K562 (cell line): ENCODE measurements at regions not wholly inside any gene's neighbourhood (a gene's known extent, or its start where the extent isn't known, plus 50 kb on each side); places are given as distances from the start of the nearest gene placed in this dataset.

Source experiments
- ARID2 ChIP-seq: fragments of 450-650 bp; IDR thresholded peaks from 2 replicates; pipeline ENCODE4 v1.6.1; 2017; ENCODE audit warnings: antibody characterized with exemption, mild to moderate bottlenecking
- GTF2E2 ChIP-seq: fragments of 200-800 bp; sonication (Bioruptor generic); IDR thresholded peaks from 2 replicates; pipeline ENCODE4 v1.6.1; 2016; ENCODE audit warnings: missing genetic modification characterization, missing compliant biosample characterization
- POLR2G ChIP-seq: fragments of 200-400 bp; formaldehyde crosslinking; IDR thresholded peaks from 2 replicates; pipeline ENCODE4 v1.6.1; 2017; ENCODE audit warnings: low read depth, mild to moderate bottlenecking, antibody characterized with exemption, low read length, moderate library complexity
- TAF1 ChIP-seq: IDR thresholded peaks from 2 replicates; pipeline ENCODE4 v1.6.1; 2011; ENCODE audit warnings: mild to moderate bottlenecking, low read length, moderate library complexity; ENCODE audit not compliant: insufficient read depth, control insufficient read depth, severe bottlenecking; ENCODE audit errors: extremely low read depth
- TAL1 ChIP-seq: fragments of 450-650 bp; IDR thresholded peaks from 2 replicates; pipeline ENCODE4 v1.6.1; 2016; ENCODE audit warnings: mild to moderate bottlenecking
- ZNF445 ChIP-seq: fragments of 250-450 bp; sonication (Bioruptor Pico); IDR thresholded peaks from 2 replicates; pipeline ENCODE4 v1.4.0; 2020; ENCODE audit warnings: low read depth, mild to moderate bottlenecking, moderate library complexity
- ZZZ3 ChIP-seq: fragments of 450-650 bp; IDR thresholded peaks from 2 replicates; pipeline ENCODE4 v1.6.1; 2016; ENCODE audit warnings: antibody characterized with exemption, mild to moderate bottlenecking, moderate library complexity
- TF ChIP-seq, protein P1 (sequence below): sonication (generic); formaldehyde crosslinking; IDR thresholded peaks from 2 replicates; pipeline ENCODE4 v1.8.0; 2022; ENCODE audit warnings: mild to moderate bottlenecking, missing genetic modification reagents
- TF ChIP-seq, protein P2 (sequence below): fragments of 450-650 bp; IDR thresholded peaks from 2 replicates; pipeline ENCODE4 v1.6.1; 2016; ENCODE audit warnings: low read depth

GRCh38 chr15:69854001-69854400, 243.7 kb downstream of the TLE3 start (continued):
- TF ChIP-seq, protein P1, sequence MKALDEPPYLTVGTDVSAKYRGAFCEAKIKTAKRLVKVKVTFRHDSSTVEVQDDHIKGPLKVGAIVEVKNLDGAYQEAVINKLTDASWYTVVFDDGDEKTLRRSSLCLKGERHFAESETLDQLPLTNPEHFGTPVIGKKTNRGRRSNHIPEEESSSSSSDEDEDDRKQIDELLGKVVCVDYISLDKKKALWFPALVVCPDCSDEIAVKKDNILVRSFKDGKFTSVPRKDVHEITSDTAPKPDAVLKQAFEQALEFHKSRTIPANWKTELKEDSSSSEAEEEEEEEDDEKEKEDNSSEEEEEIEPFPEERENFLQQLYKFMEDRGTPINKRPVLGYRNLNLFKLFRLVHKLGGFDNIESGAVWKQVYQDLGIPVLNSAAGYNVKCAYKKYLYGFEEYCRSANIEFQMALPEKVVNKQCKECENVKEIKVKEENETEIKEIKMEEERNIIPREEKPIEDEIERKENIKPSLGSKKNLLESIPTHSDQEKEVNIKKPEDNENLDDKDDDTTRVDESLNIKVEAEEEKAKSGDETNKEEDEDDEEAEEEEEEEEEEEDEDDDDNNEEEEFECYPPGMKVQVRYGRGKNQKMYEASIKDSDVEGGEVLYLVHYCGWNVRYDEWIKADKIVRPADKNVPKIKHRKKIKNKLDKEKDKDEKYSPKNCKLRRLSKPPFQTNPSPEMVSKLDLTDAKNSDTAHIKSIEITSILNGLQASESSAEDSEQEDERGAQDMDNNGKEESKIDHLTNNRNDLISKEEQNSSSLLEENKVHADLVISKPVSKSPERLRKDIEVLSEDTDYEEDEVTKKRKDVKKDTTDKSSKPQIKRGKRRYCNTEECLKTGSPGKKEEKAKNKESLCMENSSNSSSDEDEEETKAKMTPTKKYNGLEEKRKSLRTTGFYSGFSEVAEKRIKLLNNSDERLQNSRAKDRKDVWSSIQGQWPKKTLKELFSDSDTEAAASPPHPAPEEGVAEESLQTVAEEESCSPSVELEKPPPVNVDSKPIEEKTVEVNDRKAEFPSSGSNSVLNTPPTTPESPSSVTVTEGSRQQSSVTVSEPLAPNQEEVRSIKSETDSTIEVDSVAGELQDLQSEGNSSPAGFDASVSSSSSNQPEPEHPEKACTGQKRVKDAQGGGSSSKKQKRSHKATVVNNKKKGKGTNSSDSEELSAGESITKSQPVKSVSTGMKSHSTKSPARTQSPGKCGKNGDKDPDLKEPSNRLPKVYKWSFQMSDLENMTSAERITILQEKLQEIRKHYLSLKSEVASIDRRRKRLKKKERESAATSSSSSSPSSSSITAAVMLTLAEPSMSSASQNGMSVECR (CRISPR knock-in tag): no peak
- TF ChIP-seq ARID2 (no peak), ZNF445 (no peak), TAL1 (no peak), GTF2E2 (no peak), ZZZ3 (no peak), POLR2G (no peak), TAF1 (no peak)
- TF ChIP-seq, protein P2, sequence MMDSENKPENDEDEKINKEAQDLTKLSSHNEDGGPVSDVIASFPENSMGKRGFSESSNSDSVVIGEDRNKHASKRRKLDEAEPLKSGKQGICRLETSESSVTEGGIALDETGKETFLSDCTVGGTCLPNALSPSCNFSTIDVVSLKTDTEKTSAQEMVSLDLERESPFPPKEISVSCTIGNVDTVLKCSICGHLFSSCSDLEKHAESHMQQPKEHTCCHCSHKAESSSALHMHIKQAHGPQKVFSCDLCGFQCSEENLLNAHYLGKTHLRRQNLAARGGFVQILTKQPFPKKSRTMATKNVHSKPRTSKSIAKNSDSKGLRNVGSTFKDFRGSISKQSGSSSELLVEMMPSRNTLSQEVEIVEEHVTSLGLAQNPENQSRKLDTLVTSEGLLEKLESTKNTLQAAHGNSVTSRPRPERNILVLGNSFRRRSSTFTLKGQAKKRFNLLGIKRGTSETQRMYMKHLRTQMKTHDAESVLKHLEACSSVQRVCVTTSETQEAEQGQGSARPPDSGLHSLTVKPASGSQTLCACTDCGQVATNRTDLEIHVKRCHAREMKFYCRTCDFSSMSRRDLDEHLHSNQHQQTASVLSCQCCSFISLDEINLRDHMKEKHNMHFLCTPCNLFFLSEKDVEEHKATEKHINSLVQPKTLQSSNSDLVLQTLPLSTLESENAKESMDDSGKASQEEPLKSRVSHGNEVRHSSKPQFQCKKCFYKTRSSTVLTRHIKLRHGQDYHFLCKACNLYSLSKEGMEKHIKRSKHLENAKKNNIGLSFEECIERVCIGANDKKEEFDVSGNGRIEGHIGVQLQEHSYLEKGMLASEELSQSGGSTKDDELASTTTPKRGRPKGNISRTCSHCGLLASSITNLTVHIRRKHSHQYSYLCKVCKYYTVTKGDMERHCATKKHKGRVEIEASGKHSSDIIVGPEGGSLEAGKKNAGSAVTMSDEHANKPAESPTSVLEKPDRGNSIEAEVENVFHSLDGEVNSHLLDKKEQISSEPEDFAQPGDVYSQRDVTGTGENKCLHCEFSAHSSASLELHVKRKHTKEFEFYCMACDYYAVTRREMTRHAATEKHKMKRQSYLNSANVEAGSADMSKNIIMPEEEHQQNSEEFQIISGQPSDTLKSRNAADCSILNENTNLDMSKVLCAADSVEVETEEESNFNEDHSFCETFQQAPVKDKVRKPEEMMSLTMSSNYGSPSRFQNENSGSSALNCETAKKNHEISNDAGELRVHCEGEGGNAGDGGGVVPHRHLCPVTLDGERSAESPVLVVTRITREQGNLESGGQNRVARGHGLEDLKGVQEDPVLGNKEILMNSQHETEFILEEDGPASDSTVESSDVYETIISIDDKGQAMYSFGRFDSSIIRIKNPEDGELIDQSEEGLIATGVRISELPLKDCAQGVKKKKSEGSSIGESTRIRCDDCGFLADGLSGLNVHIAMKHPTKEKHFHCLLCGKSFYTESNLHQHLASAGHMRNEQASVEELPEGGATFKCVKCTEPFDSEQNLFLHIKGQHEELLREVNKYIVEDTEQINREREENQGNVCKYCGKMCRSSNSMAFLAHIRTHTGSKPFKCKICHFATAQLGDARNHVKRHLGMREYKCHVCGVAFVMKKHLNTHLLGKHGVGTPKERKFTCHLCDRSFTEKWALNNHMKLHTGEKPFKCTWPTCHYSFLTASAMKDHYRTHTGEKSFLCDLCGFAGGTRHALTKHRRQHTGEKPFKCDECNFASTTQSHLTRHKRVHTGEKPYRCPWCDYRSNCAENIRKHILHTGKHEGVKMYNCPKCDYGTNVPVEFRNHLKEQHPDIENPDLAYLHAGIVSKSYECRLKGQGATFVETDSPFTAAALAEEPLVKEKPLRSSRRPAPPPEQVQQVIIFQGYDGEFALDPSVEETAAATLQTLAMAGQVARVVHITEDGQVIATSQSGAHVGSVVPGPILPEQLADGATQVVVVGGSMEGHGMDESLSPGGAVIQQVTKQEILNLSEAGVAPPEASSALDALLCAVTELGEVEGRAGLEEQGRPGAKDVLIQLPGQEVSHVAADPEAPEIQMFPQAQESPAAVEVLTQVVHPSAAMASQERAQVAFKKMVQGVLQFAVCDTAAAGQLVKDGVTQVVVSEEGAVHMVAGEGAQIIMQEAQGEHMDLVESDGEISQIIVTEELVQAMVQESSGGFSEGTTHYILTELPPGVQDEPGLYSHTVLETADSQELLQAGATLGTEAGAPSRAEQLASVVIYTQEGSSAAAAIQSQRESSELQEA: no peak
- TF ChIP-seq, all 486 proteins: peak for 0
